HEK293 (cell line): ENCODE measurements at regions not wholly inside any gene's neighbourhood (a gene's known extent, or its start where the extent isn't known, plus 50 kb on each side); places are given as distances from the start of the nearest gene placed in this dataset.
"Not testable (repeated sequence)": the region's sequence is repeated elsewhere in the genome, so short reads cannot be mapped to it uniquely, and the experiment has no call there.

Source experiments
- CTCF ChIA-PET: fragments of 350-600 bp; formaldehyde crosslinking; extraction: SDS; loops from one replicate; lab custom pipeline; 2021; ENCODE audit warnings: antibody characterized with exemption; lab: Yijun Ruan, JAX
- POLR2A ChIA-PET: fragments of 300-600 bp; formaldehyde crosslinking; extraction: SDS; loops from one replicate; lab custom pipeline; 2020; ENCODE audit warnings: antibody characterized with exemption, inconsistent platforms; lab: Yijun Ruan, JAX
- H3K27ac ChIP-seq: fragments of 200-500 bp; sonication (Bioruptor generic); 2 replicates; pipeline ENCODE4 v1.5.1; 2014; ENCODE audit warnings: low read depth, low read length, control low read depth, inconsistent platforms; ENCODE audit errors: extremely low read depth
- H3K36me3 ChIP-seq, 2 experiments: fragments of 200-500 bp in 1 of 2; sonication (Bioruptor generic) in 1 of 2; 1 replicate in 1 of 2; 2 replicates in 1 of 2; pipeline ENCODE4 v1.5.1; 2014 to 2017; ENCODE audit warnings: inconsistent platforms in 2 of 2, low read length in 2 of 2; ENCODE audit not compliant: control insufficient read depth in 2 of 2, insufficient read depth in 1 of 2
- H3K4me1 ChIP-seq: fragments of 200-500 bp; sonication (Bioruptor generic); 2 replicates; pipeline ENCODE4 v1.5.1; 2014; ENCODE audit warnings: mild to moderate bottlenecking, low read length, inconsistent platforms; ENCODE audit not compliant: control insufficient read depth, insufficient read depth
- H3K4me3 ChIP-seq: 2 replicates; pipeline ENCODE4 v1.5.1; 2011; ENCODE audit warnings: low read depth, mild to moderate bottlenecking, control low read depth, low read length, moderate library complexity
- H3K9me3 ChIP-seq: fragments of 200-500 bp; sonication (Bioruptor generic); 2 replicates; pipeline ENCODE4 v1.5.1; 2014; ENCODE audit warnings: low read depth, low read length, inconsistent platforms; ENCODE audit not compliant: control insufficient read depth, insufficient read depth
- GLIS2 ChIP-seq: fragments of 450-650 bp; formaldehyde crosslinking; IDR thresholded peaks from 2 replicates; pipeline ENCODE4 v1.5.1; 2016; ENCODE audit warnings: missing biosample characterization, missing genetic modification characterization
- PRDM4 ChIP-seq: fragments of 450-650 bp; formaldehyde crosslinking; IDR thresholded peaks from 2 replicates; pipeline ENCODE4 v1.5.1; 2017; ENCODE audit warnings: missing biosample characterization, missing genetic modification characterization
- SETDB1 ChIP-seq: IDR thresholded peaks from one replicate; pipeline ENCODE4 v1.6.1; 2017; ENCODE audit warnings: mild to moderate bottlenecking, low read length, moderate library complexity, mixed read lengths; ENCODE audit not compliant: insufficient read length
- SP3 ChIP-seq: fragments of 450-650 bp; formaldehyde crosslinking; IDR thresholded peaks from 2 replicates; pipeline ENCODE4 v1.5.1; 2016; ENCODE audit warnings: missing biosample characterization, missing genetic modification characterization
- TRIM28 ChIP-seq: IDR thresholded peaks from 2 replicates; pipeline ENCODE4 v1.6.1; 2011; ENCODE audit warnings: low read length, control low read depth, borderline replicate concordance
- ZBTB26 ChIP-seq: fragments of 450-650 bp; formaldehyde crosslinking; optimal IDR thresholded peaks from 2 replicates; pipeline ENCODE3; 2016; ENCODE audit warnings: missing biosample characterization, mild to moderate bottlenecking, missing genetic modification characterization
- ZBTB8A ChIP-seq: fragments of 450-650 bp; formaldehyde crosslinking; IDR thresholded peaks from 2 replicates; pipeline ENCODE4 v1.5.1; 2016; ENCODE audit warnings: missing biosample characterization, missing genetic modification characterization
- ZNF26 ChIP-seq: fragments of 450-650 bp; formaldehyde crosslinking; IDR thresholded peaks from 2 replicates; pipeline ENCODE4 v1.5.1; 2016; ENCODE audit warnings: missing biosample characterization, missing genetic modification characterization
- ZNF394 ChIP-seq: fragments of 450-650 bp; formaldehyde crosslinking; IDR thresholded peaks from 2 replicates; pipeline ENCODE4 v1.5.1; 2016; ENCODE audit warnings: missing biosample characterization, missing genetic modification characterization, mild to moderate bottlenecking, moderate library complexity, borderline replicate concordance
- ZNF518A ChIP-seq: fragments of 450-650 bp; formaldehyde crosslinking; conservative IDR thresholded peaks from 2 replicates; pipeline ENCODE4 v1.5.1; 2016; ENCODE audit warnings: low read depth, missing biosample characterization, missing genetic modification characterization
- ZNF555 ChIP-seq: fragments of 450-650 bp; formaldehyde crosslinking; conservative IDR thresholded peaks from 2 replicates; pipeline ENCODE4 v1.5.1; 2017; ENCODE audit warnings: missing biosample characterization, mild to moderate bottlenecking, missing genetic modification characterization, inconsistent platforms
- ZNF600 ChIP-seq: fragments of 450-650 bp; formaldehyde crosslinking; IDR thresholded peaks from 2 replicates; pipeline ENCODE4 v1.5.1; 2016; ENCODE audit warnings: missing biosample characterization, missing genetic modification characterization
- ZNF768 ChIP-seq: fragments of 450-650 bp; formaldehyde crosslinking; IDR thresholded peaks from 2 replicates; pipeline ENCODE4 v1.5.1; 2018; ENCODE audit warnings: missing biosample characterization, mild to moderate bottlenecking, missing genetic modification characterization
- ZSCAN18 ChIP-seq: fragments of 450-650 bp; formaldehyde crosslinking; IDR thresholded peaks from 2 replicates; pipeline ENCODE4 v1.5.1; 2016; ENCODE audit warnings: missing biosample characterization, missing genetic modification characterization
- ZXDB ChIP-seq: fragments of 450-650 bp; formaldehyde crosslinking; IDR thresholded peaks from 2 replicates; pipeline ENCODE4 v1.5.1; 2016; ENCODE audit warnings: missing biosample characterization, missing genetic modification characterization

- CTCF ChIA-PET: interaction anchor here (0.6 to 1.1 kb wide), 2 partner anchors 33 to 233 kb away, joined by 3 to 5 read pairs; no protein-coding TSS in a partner anchor
Measured at GRCh38 chr6:19231878-19232561, 605.1 kb upstream of the ID4 start.

GRCh38 chr6:19245656-19246055 is 591.5 kb upstream of the ID4 start:
- H3K4me1 ChIP-seq: no peaks in the 10 kb centered on the region
- no peaks in the 10 kb centered on the region for H3K36me3 ChIP-seq
- ChIA-PET POLR2A (no interaction called here), CTCF (no interaction called here)
- H3K9me3 ChIP-seq: no peaks in the 10 kb centered on the region
- H3K27ac ChIP-seq: no peak overlapping the region
- H3K4me3 ChIP-seq: no peak overlapping the region
- TF ChIP-seq SETDB1 (peak; percentile 95), ZNF600 (tag by site-specific recombination) (no peak), TRIM28 (peak; percentile 36; the same call in 1 of the 2 replicates)

More at GRCh38 chr6:19231878-19232561, 605.1 kb upstream of the ID4 start:
- Histone ChIP-seq H3K9me3 (no peaks in the 10 kb centered on the region), H3K36me3 (no peaks in the 10 kb centered on the region), H3K4me3 (no peak overlapping the region), H3K27ac (no peak overlapping the region), H3K4me1 (no peaks in the 10 kb centered on the region)
- POLR2A ChIA-PET: no interaction called here
- TF ChIP-seq ZBTB26 (tag by site-specific recombination) (no peak), GLIS2 (tag by site-specific recombination) (no peak), PRDM4 (tag by site-specific recombination) (no peak), ZNF768 (tag by site-specific recombination) (no peak), ZSCAN18 (tag by site-specific recombination) (no peak), SP3 (no peak), ZNF26 (tag by site-specific recombination) (no peak)

- H3K4me1 ChIP-seq, H3K9me3 ChIP-seq, H3K36me3 ChIP-seq, H3K27ac ChIP-seq, H3K4me3 ChIP-seq, POLR2A ChIA-PET: not testable (repeated sequence)
- CTCF ChIA-PET: interaction anchor here (0.6 kb wide), 1 partner anchor 206 kb away, joined by 3 read pairs; no protein-coding TSS in a partner anchor
Measured at GRCh38 chr6:19247181-19247580, 590.0 kb upstream of the ID4 start.

- H3K36me3 ChIP-seq, H3K27ac ChIP-seq, H3K4me1 ChIP-seq, H3K9me3 ChIP-seq, CTCF ChIA-PET, H3K4me3 ChIP-seq, POLR2A ChIA-PET: not testable (repeated sequence)
- TF ChIP-seq ZBTB8A (tag by site-specific recombination) (peak; percentile 55; the same call in 1 of the 2 replicates), ZNF394 (peak; percentile 82), ZXDB (tag by site-specific recombination) (peak; percentile 49; the same call in 1 of the 2 replicates), ZNF555 (tag by site-specific recombination) (peak; percentile 59), ZNF518A (tag by site-specific recombination) (peak; percentile 80)
Measured at GRCh38 chr6:19256123-19256522, 581.0 kb upstream of the ID4 start.
